ENCODE measurements at regions not wholly inside any gene's neighbourhood (a gene's known extent, or its start where the extent isn't known, plus 50 kb on each side); places are given as distances from the start of the nearest gene placed in this dataset.

- TF ChIP-seq CTCF (conservative IDR thresholded peaks at IDR 0.05) = no peak
- no peak for TF ChIP-seq ZFX (IDR thresholded peaks at IDR 0.05)
Observed at GRCh38 chr10:130435961-130436360, 299.8 kb downstream of the GLRX3 start.
